IMR-90 (cell line): ENCODE measurements at regions not wholly inside any gene's neighbourhood (a gene's known extent, or its start where the extent isn't known, plus 50 kb on each side); places are given as distances from the start of the nearest gene placed in this dataset.

Experiments used
- ATAC-seq: fragments of 200-7000 bp; cut with Tn5 transposase; 2 replicates; pipeline ENCODE4 v1.9.1; 2020; ENCODE audit warnings: low read depth, mild to moderate bottlenecking, moderate library complexity
- BruUV-seq: library from RNA; stranded (reverse); fragments of 400-500 nt; replicated peaks from 2 replicates; lab custom pipeline; 2021; lab: Mats Ljungman, UMichigan
- CTCF ChIA-PET: fragments of 300-600 bp; formaldehyde crosslinking; extraction: SDS; loops from one replicate; lab custom pipeline; 2021; ENCODE audit warnings: antibody characterized with exemption; lab: Yijun Ruan, JAX
- POLR2A ChIA-PET: fragments of 300-600 bp; sonication (Branson Sonifier 250); formaldehyde crosslinking; loops from one replicate; lab custom pipeline; 2022; ENCODE audit warnings: antibody characterized with exemption; ENCODE audit not compliant: unreplicated experiment; lab: Charles Lee
- DNase-seq: peaks from one replicate; pipeline ENCODE4 v3.0.0; 2013
- H2AFZ ChIP-seq: replicated peaks from 2 replicates; pipeline ENCODE3; 2013; ENCODE audit warnings: low read length, mild to moderate bottlenecking; ENCODE audit not compliant: poor library complexity
- H2AK5ac ChIP-seq: 2 replicates; pipeline ENCODE4 v1.6.1; 2013; ENCODE audit warnings: low read depth, low read length, inconsistent platforms
- H2AK9ac ChIP-seq: replicated peaks from 2 replicates; pipeline ENCODE3; 2013; ENCODE audit warnings: mild to moderate bottlenecking, low read depth, low read length, moderate library complexity; ENCODE audit not compliant: poor library complexity
- H2BK120ac ChIP-seq: 2 replicates; pipeline ENCODE4 v1.6.1; 2013; ENCODE audit warnings: low read depth, low read length, inconsistent platforms
- H2BK15ac ChIP-seq: 3 replicates; pipeline ENCODE4 v1.6.1; 2013; ENCODE audit warnings: low read depth, low read length, inconsistent platforms
- H2BK20ac ChIP-seq: 2 replicates; pipeline ENCODE4 v1.6.1; 2013; ENCODE audit warnings: low read depth, mild to moderate bottlenecking, inconsistent platforms, low read length, moderate library complexity
- H2BK5ac ChIP-seq: 2 replicates; pipeline ENCODE4 v1.6.1; 2013; ENCODE audit warnings: mild to moderate bottlenecking, low read depth, low read length, inconsistent platforms; ENCODE audit not compliant: poor library complexity, severe bottlenecking
- H3K14ac ChIP-seq: replicated peaks from 2 replicates; pipeline ENCODE4 v1.6.1; 2013; ENCODE audit warnings: low read depth, low read length, inconsistent platforms
- H3K18ac ChIP-seq: 2 replicates; pipeline ENCODE4 v1.6.1; 2013; ENCODE audit warnings: low read depth, low read length, control low read depth
- H3K23ac ChIP-seq: 2 replicates; pipeline ENCODE4 v1.6.1; 2013; ENCODE audit warnings: low read depth, low read length, inconsistent platforms
- H3K27ac ChIP-seq: 2 replicates; pipeline ENCODE4 v1.5.1; 2013; ENCODE audit warnings: mild to moderate bottlenecking, control low read depth, low read length; ENCODE audit not compliant: insufficient read depth
- H3K27me3 ChIP-seq: 2 replicates; pipeline ENCODE4 v1.6.1; 2013; ENCODE audit warnings: low read length; ENCODE audit not compliant: control insufficient read depth, insufficient read depth
- H3K36me3 ChIP-seq: 2 replicates; pipeline ENCODE4 v1.6.1; 2013; ENCODE audit warnings: low read length, mixed read lengths; ENCODE audit not compliant: control insufficient read depth, insufficient read depth
- H3K4ac ChIP-seq: 2 replicates; pipeline ENCODE4 v1.6.1; 2013; ENCODE audit warnings: low read depth, low read length, inconsistent platforms
- H3K4me1 ChIP-seq: 2 replicates; pipeline ENCODE4 v1.6.1; 2013; ENCODE audit warnings: low read length, mixed read lengths; ENCODE audit not compliant: control insufficient read depth, insufficient read depth
- H3K4me2 ChIP-seq: 2 replicates; pipeline ENCODE4 v1.6.1; 2013; ENCODE audit warnings: low read depth, mild to moderate bottlenecking, control low read depth, low read length, moderate library complexity
- H3K4me3 ChIP-seq: 2 replicates; pipeline ENCODE4 v1.5.1; 2013; ENCODE audit warnings: low read depth, mild to moderate bottlenecking, control low read depth, low read length, moderate library complexity; ENCODE audit not compliant: insufficient read depth
- H3K56ac ChIP-seq: 2 replicates; pipeline ENCODE4 v1.6.1; 2013; ENCODE audit warnings: low read length, inconsistent platforms; ENCODE audit not compliant: insufficient read depth; ENCODE audit errors: extremely low read depth
- H3K79me1 ChIP-seq, 2 experiments: 2 replicates each; pipeline ENCODE4 v1.6.1; 2013; ENCODE audit warnings: low read length in 2 of 2, inconsistent platforms in 1 of 2, low read depth in 1 of 2
- H3K9ac ChIP-seq: 2 replicates; pipeline ENCODE4 v1.6.1; 2013; ENCODE audit warnings: low read depth, low read length, control low read depth
- H3K9me1 ChIP-seq: 2 replicates; pipeline ENCODE4 v1.6.1; 2013; ENCODE audit warnings: low read length, inconsistent platforms; ENCODE audit not compliant: insufficient read depth
- H3K9me3 ChIP-seq: 2 replicates; pipeline ENCODE4 v1.6.1; 2013; ENCODE audit warnings: low read length; ENCODE audit not compliant: control insufficient read depth, insufficient read depth
- H4K20me1 ChIP-seq: 2 replicates; pipeline ENCODE4 v1.6.1; 2013; ENCODE audit warnings: low read length, inconsistent platforms; ENCODE audit not compliant: insufficient read depth
- H4K5ac ChIP-seq: 2 replicates; pipeline ENCODE4 v1.6.1; 2013; ENCODE audit warnings: mild to moderate bottlenecking, low read depth, low read length, control low read depth
- H4K8ac ChIP-seq, 2 experiments: 2 replicates each; pipeline ENCODE4 v1.6.1; 2013; ENCODE audit warnings: low read depth in 2 of 2, low read length in 2 of 2, control low read depth in 1 of 2, inconsistent platforms in 1 of 2
- H4K91ac ChIP-seq: 2 replicates; pipeline ENCODE4 v1.6.1; 2013; ENCODE audit warnings: low read depth, low read length, inconsistent platforms; ENCODE audit not compliant: insufficient read depth
- MAZ ChIP-seq: IDR thresholded peaks from 2 replicates; pipeline ENCODE4 v1.6.1; 2012; ENCODE audit warnings: low read depth, mild to moderate bottlenecking, low read length, improper control_type of control experiment, moderate library complexity, borderline replicate concordance
- NFE2L2 ChIP-seq: fragments of 150-350 bp; IDR thresholded peaks from 2 replicates; pipeline ENCODE4 v1.6.1; 2016; ENCODE audit warnings: low read depth, mild to moderate bottlenecking, low read length
- POLR2A ChIP-seq: IDR thresholded peaks from 2 replicates; pipeline ENCODE4 v1.6.1; 2012; ENCODE audit warnings: mild to moderate bottlenecking, low read depth, low read length
- RAD21 ChIP-seq: IDR thresholded peaks from 2 replicates; pipeline ENCODE4 v1.6.1; 2012; ENCODE audit warnings: low read length, improper control_type of control experiment
- SMC3 ChIP-seq: fragments of 150-350 bp; IDR thresholded peaks from 2 replicates; pipeline ENCODE4 v1.6.1; 2016; ENCODE audit warnings: low read depth, mild to moderate bottlenecking, antibody characterized with exemption, low read length, moderate library complexity
- WGBS, 2 experiments: methylation state at CpG; one replicate each; pipeline versions ENCODE4 v1.1.5 to v1.1.7; 2013; ENCODE audit warnings: missing lambda C conversion rate in 2 of 2; ENCODE audit not compliant: insufficient read length in 1 of 2; ENCODE audit errors: extremely low coverage in 2 of 2; 5-methylcytosine and 5-hydroxymethylcytosine counted together
- dilution Hi-C: fragments of 300-500 bp; cut with HindIII; formaldehyde crosslinking; loops from one replicate; pipeline ENCODE4 v1.14.3; 2018; ENCODE audit warnings: low sequenced_read_pairs; ENCODE audit not compliant: unreplicated experiment
- in situ Hi-C: fragments of 300-500 bp; cut with MboI; formaldehyde crosslinking; loops from 3 replicates; pipeline ENCODE4 v1.14.3; 2019; ENCODE audit warnings: low sequenced_read_pairs, inconsistent platforms, mixed read lengths
- intact Hi-C: fragments of 100-400 bp; cut with micrococcal nuclease; formaldehyde crosslinking; loops from 2 replicates; pipeline ENCODE4 v1.10.0; 2022
- TF ChIP-seq, protein P1 (sequence below): fragments of 150-350 bp; IDR thresholded peaks from 2 replicates; pipeline ENCODE4 v1.6.1; 2016; ENCODE audit warnings: low read depth, mild to moderate bottlenecking, low read length, moderate library complexity, borderline replicate concordance
- TF ChIP-seq, protein P2 (sequence below): fragments of 150-350 bp; IDR thresholded peaks from 2 replicates; pipeline ENCODE4 v1.6.1; 2017; ENCODE audit warnings: mild to moderate bottlenecking, antibody characterized with exemption, low read length, low read depth

DNA sequence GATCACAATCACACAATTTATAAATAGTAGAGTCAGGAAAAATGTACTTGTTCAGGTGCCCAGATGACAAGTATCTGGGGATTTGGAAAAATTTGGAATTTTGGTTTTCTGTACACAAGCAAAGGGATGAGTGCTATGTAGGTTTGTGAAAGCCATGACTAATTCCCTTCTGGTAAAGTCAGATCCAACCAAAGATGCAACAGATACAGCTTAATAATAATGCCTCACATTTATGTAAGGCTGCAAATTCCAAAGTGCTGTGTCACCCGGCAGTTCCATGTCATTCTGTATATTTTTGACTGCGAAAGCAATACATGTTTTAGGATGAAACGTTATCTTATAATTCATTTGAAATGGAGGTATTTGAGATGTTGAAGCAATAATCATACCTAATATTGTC, 102.7 kb upstream of the AGBL1 start:
- Histone ChIP-seq H3K4ac (no peak overlapping the region), H3K27ac (no peak overlapping the region), H3K4me1 (no peaks in the 10 kb centered on the region), H3K9ac (no peak overlapping the region), H2BK120ac (no peak overlapping the region), H2BK5ac (no peak overlapping the region), H4K91ac (no peak overlapping the region), H3K14ac (no peak overlapping the region), H2BK15ac (no peak overlapping the region), H3K18ac (no peak overlapping the region), H2AK9ac (no peak overlapping the region), H3K9me1 (no peaks in the 10 kb centered on the region), H4K20me1 (no peaks in the 10 kb centered on the region), H2AK5ac (no peak overlapping the region), H3K4me3 (no peak overlapping the region), H4K5ac (no peak overlapping the region), H3K27me3 (no peaks in the 10 kb centered on the region), H2BK20ac (no peak overlapping the region), H3K36me3 (no peaks in the 10 kb centered on the region), H3K79me1 (no peaks in the 10 kb centered on the region), H3K23ac (no peak overlapping the region), H3K56ac (no peak overlapping the region), H3K9me3 (peaks cover 23% of the 10 kb centered on the region; the same call in 1 of the 2 replicates), H4K8ac (no peak overlapping the region), H3K4me2 (no peak overlapping the region), H2AFZ (no peak overlapping the region)
- DNase-seq (no peak), ATAC-seq (no peak)
- no CpG with 5 or more reads among the region's 3 CpGs for WGBS, 2 experiments
- no TSS peak for BruUV-seq
- dilution Hi-C loops (no loop called here), in situ Hi-C loops (no loop called here), intact Hi-C loops (no loop called here)
- CTCF ChIA-PET: no interaction called here
- POLR2A ChIA-PET: no interaction called here
- TF ChIP-seq MAZ (no peak), NFE2L2 (no peak), SMC3 (no peak), POLR2A (no peak), RAD21 (no peak)
- TF ChIP-seq, protein P1, sequence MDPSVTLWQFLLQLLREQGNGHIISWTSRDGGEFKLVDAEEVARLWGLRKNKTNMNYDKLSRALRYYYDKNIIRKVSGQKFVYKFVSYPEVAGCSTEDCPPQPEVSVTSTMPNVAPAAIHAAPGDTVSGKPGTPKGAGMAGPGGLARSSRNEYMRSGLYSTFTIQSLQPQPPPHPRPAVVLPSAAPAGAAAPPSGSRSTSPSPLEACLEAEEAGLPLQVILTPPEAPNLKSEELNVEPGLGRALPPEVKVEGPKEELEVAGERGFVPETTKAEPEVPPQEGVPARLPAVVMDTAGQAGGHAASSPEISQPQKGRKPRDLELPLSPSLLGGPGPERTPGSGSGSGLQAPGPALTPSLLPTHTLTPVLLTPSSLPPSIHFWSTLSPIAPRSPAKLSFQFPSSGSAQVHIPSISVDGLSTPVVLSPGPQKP: no peak
- TF ChIP-seq, protein P2, sequence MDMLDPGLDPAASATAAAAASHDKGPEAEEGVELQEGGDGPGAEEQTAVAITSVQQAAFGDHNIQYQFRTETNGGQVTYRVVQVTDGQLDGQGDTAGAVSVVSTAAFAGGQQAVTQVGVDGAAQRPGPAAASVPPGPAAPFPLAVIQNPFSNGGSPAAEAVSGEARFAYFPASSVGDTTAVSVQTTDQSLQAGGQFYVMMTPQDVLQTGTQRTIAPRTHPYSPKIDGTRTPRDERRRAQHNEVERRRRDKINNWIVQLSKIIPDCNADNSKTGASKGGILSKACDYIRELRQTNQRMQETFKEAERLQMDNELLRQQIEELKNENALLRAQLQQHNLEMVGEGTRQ: no peak
